ENCODE measurements at regions not wholly inside any gene's neighbourhood (a gene's known extent, or its start where the extent isn't known, plus 50 kb on each side); places are given as distances from the start of the nearest gene placed in this dataset.
A peak's percentile ranks its signal among the peaks of the same experiment; 100 is the strongest.

DNA sequence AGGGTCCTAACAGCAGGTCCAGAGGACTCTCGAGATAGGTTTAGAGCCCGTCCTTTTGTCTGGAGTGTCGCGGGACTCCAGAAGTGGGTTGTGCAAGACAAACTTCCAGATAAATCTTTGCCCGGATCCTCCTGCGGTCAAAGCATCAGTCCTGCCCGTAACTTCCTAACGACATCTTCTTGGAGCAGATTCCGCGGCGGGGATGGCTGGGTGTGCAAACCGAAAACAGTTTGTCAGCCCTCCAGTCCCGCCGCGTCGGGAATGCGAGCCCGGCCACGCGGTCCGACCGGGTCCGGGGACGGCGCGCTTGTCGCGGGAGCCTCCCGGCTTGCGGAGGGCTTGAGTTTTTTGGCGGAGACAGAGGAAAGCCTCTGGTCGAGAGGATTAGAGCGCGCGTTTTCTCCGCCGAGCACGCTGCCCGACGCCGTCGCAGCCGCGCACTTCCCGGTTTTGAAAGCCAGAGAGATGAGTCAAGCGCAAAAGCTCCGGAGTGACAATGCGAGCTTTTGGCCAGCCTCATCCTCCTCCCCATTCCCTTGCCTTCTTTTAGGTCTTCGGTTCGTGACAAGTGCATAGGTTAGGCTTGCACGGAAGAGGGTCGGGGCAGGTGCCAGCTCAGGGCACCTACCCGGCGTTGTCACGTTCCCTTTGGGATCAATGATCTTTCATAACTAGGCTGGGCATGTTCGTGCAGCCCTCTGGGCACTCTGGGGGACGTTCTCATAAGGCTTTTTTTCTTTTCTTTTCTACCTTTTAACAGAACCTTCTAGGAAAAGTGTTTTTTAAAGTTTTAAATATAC is 91.3 kb upstream of the PRDM1 start:
- Histone ChIP-seq H3K36me3 (ENCODE audit: control insufficient read depth in 4 of 4, insufficient read depth in 4 of 4, low read length in 4 of 4) (no peaks in the 10 kb centered on the region), H3K27ac (ENCODE audit: low read depth in 1 of 2, low read length in 1 of 2) (peak overlapping the region in 1 of 2 donors; percentile 86), H3K9me3 (ENCODE audit: control insufficient read depth in 4 of 4, insufficient read depth in 3 of 4, low read length in 3 of 4) (peaks cover 0 to 5% (median 0%) of the 10 kb centered on the region in 4 donors), H3K9ac (ENCODE audit: insufficient read depth in 1 of 2, low read length in 2 of 2) (no peak overlapping the region), H3K4me1 (ENCODE audit: control insufficient read depth in 5 of 5, insufficient read depth in 5 of 5, low read length in 5 of 5) (peaks cover 0 to 27% (median 3%) of the 10 kb centered on the region in 5 donors), H3K27me3 (ENCODE audit: control insufficient read depth in 3 of 3, insufficient read depth in 3 of 3, low read length in 2 of 3) (peaks cover 0 to 88% (median 84%) of the 10 kb centered on the region in 3 donors), H3K4me3 (peak overlapping the region; percentile 43)
- TF ChIP-seq, protein P1, sequence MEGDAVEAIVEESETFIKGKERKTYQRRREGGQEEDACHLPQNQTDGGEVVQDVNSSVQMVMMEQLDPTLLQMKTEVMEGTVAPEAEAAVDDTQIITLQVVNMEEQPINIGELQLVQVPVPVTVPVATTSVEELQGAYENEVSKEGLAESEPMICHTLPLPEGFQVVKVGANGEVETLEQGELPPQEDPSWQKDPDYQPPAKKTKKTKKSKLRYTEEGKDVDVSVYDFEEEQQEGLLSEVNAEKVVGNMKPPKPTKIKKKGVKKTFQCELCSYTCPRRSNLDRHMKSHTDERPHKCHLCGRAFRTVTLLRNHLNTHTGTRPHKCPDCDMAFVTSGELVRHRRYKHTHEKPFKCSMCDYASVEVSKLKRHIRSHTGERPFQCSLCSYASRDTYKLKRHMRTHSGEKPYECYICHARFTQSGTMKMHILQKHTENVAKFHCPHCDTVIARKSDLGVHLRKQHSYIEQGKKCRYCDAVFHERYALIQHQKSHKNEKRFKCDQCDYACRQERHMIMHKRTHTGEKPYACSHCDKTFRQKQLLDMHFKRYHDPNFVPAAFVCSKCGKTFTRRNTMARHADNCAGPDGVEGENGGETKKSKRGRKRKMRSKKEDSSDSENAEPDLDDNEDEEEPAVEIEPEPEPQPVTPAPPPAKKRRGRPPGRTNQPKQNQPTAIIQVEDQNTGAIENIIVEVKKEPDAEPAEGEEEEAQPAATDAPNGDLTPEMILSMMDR (IDR thresholded peaks at IDR 0.05; ENCODE audit: control extremely low read depth, extremely low read depth) = no peak
- peak; percentile 61 to 66 (median 64) for DNase-seq
- peak; percentile 71 for ATAC-seq (ENCODE audit: insufficient read depth, low FRiP score)
- WGBS, 2 donors = 2 to 4% methylated on average over 57 of the region's 57 CpGs

DNA sequence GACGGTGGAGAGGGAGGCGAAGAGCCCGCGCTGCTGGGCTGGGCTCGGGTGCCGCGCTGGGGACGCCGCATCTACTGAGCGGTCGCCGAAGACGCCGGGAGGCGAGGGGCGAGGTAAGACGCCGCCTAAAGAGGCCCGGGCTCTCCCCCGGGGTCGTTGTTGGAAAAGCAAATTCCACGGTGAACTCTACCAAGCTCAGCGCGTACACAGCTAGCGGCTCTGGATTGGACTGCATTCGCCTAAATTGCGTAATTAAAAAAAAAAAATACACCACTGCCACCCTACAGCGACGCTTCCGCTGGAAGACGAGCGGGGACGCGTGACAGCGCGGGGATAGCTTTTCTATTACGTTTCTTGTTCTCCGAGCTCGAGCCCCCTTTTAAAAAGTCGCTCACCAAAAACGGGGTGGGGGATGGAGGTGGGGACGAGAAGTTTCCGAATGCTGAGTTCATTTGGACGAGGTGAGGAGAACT is 92.0 kb upstream of the PRDM1 start:
- Histone ChIP-seq H3K9me3 (ENCODE audit: control insufficient read depth in 4 of 4, insufficient read depth in 3 of 4, low read length in 3 of 4) (peaks cover 0 to 5% (median 0%) of the 10 kb centered on the region in 4 donors), H3K4me1 (ENCODE audit: control insufficient read depth in 5 of 5, insufficient read depth in 5 of 5, low read length in 5 of 5) (peaks cover 0 to 27% (median 3%) of the 10 kb centered on the region in 5 donors), H3K36me3 (ENCODE audit: control insufficient read depth in 4 of 4, insufficient read depth in 4 of 4, low read length in 4 of 4) (no peaks in the 10 kb centered on the region), H3K9ac (ENCODE audit: insufficient read depth in 1 of 2, low read length in 2 of 2) (no peak overlapping the region), H3K27ac (ENCODE audit: low read depth in 1 of 2, low read length in 1 of 2) (peak overlapping the region in 1 of 2 donors; percentile 86), H3K4me3 (peak overlapping the region; percentile 43), H3K27me3 (ENCODE audit: control insufficient read depth in 3 of 3, insufficient read depth in 3 of 3, low read length in 2 of 3) (peaks cover 0 to 91% (median 90%) of the 10 kb centered on the region in 3 donors)
- TF ChIP-seq, protein P1 (IDR thresholded peaks at IDR 0.05; ENCODE audit: control extremely low read depth, extremely low read depth) = no peak
- 1 to 5% methylated on average over 44 of the region's 44 CpGs for WGBS, 2 donors
- peak in 2 of 3 donors; percentile 37 to 60 for DNase-seq
- peak; percentile 37 for ATAC-seq (ENCODE audit: insufficient read depth, low FRiP score)

DNA sequence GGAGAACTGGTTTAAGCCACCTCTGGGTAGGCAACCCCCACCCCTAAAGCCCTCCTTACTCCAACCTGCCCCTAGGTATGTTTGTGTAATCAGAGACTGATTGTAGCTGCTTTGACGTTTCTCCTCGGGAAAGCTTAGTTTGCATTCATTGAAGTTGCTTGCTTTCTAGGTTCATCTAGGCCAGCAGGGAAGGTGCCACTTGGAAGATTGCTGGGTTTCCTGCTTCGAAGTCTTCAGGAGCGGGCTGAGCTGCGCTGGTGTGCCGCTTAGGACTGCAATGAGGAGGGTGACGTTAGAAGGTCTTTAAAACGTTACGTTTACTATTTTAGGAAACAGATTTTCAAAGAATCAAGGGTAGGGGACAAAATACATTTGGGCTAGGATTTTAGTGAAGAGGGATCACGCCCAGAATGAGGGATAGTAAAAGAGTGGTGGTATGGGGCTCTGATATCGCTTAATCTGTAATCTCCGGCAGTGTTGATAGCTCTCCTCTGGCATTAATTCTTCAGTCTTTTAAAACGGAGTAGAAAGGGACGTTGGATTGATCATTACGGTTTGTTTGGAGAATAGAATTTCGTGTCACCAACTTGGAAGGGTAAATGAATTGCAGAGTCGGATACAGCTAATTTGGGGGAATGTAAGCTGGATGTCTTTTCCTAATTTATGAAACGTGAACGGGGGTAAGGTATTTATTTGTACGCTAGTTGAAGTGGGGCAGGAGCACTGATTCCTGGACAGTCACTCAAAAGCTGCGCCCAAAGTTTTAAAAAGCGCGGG is 92.6 kb upstream of the PRDM1 start:
- H3K9ac ChIP-seq (ENCODE audit: insufficient read depth in 1 of 2, low read length in 2 of 2) = no peak overlapping the region
- TF ChIP-seq, protein P1 (IDR thresholded peaks at IDR 0.05; ENCODE audit: control extremely low read depth, extremely low read depth) = no peak
- H3K36me3 ChIP-seq (ENCODE audit: control insufficient read depth in 4 of 4, insufficient read depth in 4 of 4, low read length in 4 of 4) = no peaks in the 10 kb centered on the region
- H3K4me3 ChIP-seq = peak overlapping the region; percentile 43
- peaks cover 0 to 27% (median 3%) of the 10 kb centered on the region in 5 donors for H3K4me1 ChIP-seq (ENCODE audit: control insufficient read depth in 5 of 5, insufficient read depth in 5 of 5, low read length in 5 of 5)
- peak in 2 of 3 donors; percentile 29 to 45 for DNase-seq
- 11 to 26% methylated on average over 23 of the region's 23 CpGs for WGBS, 2 donors
- no peak for ATAC-seq (ENCODE audit: insufficient read depth, low FRiP score)
- H3K27me3 ChIP-seq (ENCODE audit: control insufficient read depth in 3 of 3, insufficient read depth in 3 of 3, low read length in 2 of 3) = peaks cover 0 to 94% (median 94%) of the 10 kb centered on the region in 3 donors
- H3K27ac ChIP-seq (ENCODE audit: low read depth in 1 of 2, low read length in 1 of 2) = peak overlapping the region in 1 of 2 donors; percentile 86
- H3K9me3 ChIP-seq (ENCODE audit: control insufficient read depth in 4 of 4, insufficient read depth in 3 of 4, low read length in 3 of 4) = peaks cover 0 to 5% (median 0%) of the 10 kb centered on the region in 4 donors
